Glomerular visceral epithelial cell (primary cell): ENCODE measurements at regions not wholly inside any gene's neighbourhood (a gene's known extent, or its start where the extent isn't known, plus 50 kb on each side); places are given as distances from the start of the nearest gene placed in this dataset.
"Not testable (repeated sequence)": the region's sequence is repeated elsewhere in the genome, so short reads cannot be mapped to it uniquely, and the experiment has no call there.

Source experiments
- DNase-seq: peaks from one replicate; pipeline ENCODE4 v3.0.0-alpha.2; 2016; ENCODE audit errors: extremely low spot score

GRCh38 chr5:68849103-68849502 is 244.7 kb upstream of the SLC30A5 start:
- DNase-seq = no peak

GRCh38 chr5:68849906-68850305 is 243.9 kb upstream of the SLC30A5 start:
- DNase-seq = no peak

- no peak for DNase-seq
These were observed 232.7 kb upstream of the SLC30A5 start for GRCh38 chr5:68861099-68861498.

GRCh38 chr5:68862560-68862959 is 231.3 kb upstream of the SLC30A5 start:
- no peak for DNase-seq

- not testable (repeated sequence) for DNase-seq
These were observed 228.6 kb upstream of the SLC30A5 start for GRCh38 chr5:68865192-68865591.

GRCh38 chr5:68872088-68872839 is 221.6 kb upstream of the SLC30A5 start:
- no peak for DNase-seq

GRCh38 chr5:68873198-68873597 is 220.6 kb upstream of the SLC30A5 start:
- DNase-seq = no peak

- no peak for DNase-seq
These were observed 218.5 kb upstream of the SLC30A5 start for GRCh38 chr5:68875351-68875750.

- no peak for DNase-seq
These were observed 210.4 kb upstream of the SLC30A5 start for GRCh38 chr5:68883436-68883835.

GRCh38 chr5:68884144-68884754 is 209.6 kb upstream of the SLC30A5 start:
- no peak for DNase-seq

GRCh38 chr5:68884883-68885282 is 208.9 kb upstream of the SLC30A5 start:
- peak; percentile 10 for DNase-seq

GRCh38 chr5:68886814-68887213 is 207.0 kb upstream of the SLC30A5 start:
- no peak for DNase-seq

GRCh38 chr5:68891718-68892117 is 202.1 kb upstream of the SLC30A5 start:
- no peak for DNase-seq

- DNase-seq = no peak
These were observed 199.1 kb upstream of the SLC30A5 start for GRCh38 chr5:68894673-68895072.

GRCh38 chr5:68898951-68899471 is 194.8 kb upstream of the SLC30A5 start:
- peak; percentile 23 for DNase-seq

- peak; percentile 56 for DNase-seq
These were observed 181.7 kb upstream of the SLC30A5 start for GRCh38 chr5:68911840-68912690.

GRCh38 chr5:68915079-68915478 is 178.7 kb upstream of the SLC30A5 start:
- no peak for DNase-seq

GRCh38 chr5:68918306-68918705 is 175.5 kb upstream of the SLC30A5 start:
- DNase-seq = no peak

- DNase-seq = no peak
These were observed 173.8 kb upstream of the SLC30A5 start for GRCh38 chr5:68919988-68920490.

GRCh38 chr5:68920888-68921287 is 172.9 kb upstream of the SLC30A5 start:
- no peak for DNase-seq

GRCh38 chr5:68922172-68922987 is 171.4 kb upstream of the SLC30A5 start:
- DNase-seq = no peak
